Prostate gland (tissue), 2 donors: ENCODE measurements at regions not wholly inside any gene's neighbourhood (a gene's known extent, or its start where the extent isn't known, plus 50 kb on each side); places are given as distances from the start of the nearest gene placed in this dataset.

ENCODE experiments used
- POLR2A ChIP-seq: fragments of 450-650 bp; IDR thresholded peaks from one replicate; pipeline ENCODE4 v1.6.1; 2016; ENCODE audit warnings: antibody characterized with exemption, mild to moderate bottlenecking
- POLR2AphosphoS5 ChIP-seq: sonication (generic); formaldehyde crosslinking; IDR thresholded peaks from one replicate; pipeline ENCODE4 v1.6.1; 2017; ENCODE audit warnings: antibody characterized with exemption
- TF ChIP-seq, protein P1 (sequence below), 4 experiments: fragments of 200-600 bp in 2 of 4; fragments of 450-650 bp in 2 of 4; sonication (generic) in 2 of 4; IDR thresholded peaks; 1 replicate in 3 of 4; 2 replicates in 1 of 4; pipeline ENCODE4 v1.5.1; 2016 to 2019; ENCODE audit warnings: antibody characterized with exemption in 4 of 4, mild to moderate bottlenecking in 2 of 4, moderate library complexity in 2 of 4

DNA sequence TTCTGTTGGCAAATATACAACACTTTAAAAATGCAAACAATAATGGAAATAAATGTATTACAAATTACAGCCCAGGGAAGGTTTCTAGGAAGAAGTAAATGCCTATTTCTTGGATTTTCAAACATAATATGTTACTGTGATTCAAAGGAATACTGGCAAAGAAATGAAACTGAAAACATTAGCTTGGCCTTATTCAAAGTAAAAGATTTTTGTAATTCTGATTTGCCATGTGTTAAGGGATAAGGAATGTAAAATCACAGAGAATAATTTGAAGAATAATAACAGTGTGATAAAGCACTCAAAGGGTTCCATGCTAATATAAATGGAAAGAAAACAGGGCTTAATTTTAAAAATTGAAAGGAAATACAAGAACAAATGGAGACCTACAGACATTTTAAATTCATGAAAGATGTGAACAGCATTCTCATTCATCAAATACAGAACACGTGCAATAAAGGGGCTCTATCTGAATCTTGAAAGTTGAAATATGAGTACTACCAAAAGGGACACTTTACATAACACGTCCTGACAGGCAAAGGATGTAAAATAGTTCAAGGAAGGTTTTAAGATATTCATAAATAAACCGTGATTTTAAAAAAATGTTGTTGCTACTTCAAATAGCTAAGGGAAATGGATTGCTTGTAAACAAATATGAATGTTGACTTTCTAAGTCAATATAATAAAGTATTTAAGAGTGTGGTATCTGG, 138.1 kb downstream of the RFPL4B start:
- TF ChIP-seq POLR2A: no peak
- TF ChIP-seq, protein P1, sequence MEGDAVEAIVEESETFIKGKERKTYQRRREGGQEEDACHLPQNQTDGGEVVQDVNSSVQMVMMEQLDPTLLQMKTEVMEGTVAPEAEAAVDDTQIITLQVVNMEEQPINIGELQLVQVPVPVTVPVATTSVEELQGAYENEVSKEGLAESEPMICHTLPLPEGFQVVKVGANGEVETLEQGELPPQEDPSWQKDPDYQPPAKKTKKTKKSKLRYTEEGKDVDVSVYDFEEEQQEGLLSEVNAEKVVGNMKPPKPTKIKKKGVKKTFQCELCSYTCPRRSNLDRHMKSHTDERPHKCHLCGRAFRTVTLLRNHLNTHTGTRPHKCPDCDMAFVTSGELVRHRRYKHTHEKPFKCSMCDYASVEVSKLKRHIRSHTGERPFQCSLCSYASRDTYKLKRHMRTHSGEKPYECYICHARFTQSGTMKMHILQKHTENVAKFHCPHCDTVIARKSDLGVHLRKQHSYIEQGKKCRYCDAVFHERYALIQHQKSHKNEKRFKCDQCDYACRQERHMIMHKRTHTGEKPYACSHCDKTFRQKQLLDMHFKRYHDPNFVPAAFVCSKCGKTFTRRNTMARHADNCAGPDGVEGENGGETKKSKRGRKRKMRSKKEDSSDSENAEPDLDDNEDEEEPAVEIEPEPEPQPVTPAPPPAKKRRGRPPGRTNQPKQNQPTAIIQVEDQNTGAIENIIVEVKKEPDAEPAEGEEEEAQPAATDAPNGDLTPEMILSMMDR (IDR thresholded peaks at IDR 0.05): no peak
- no peak for TF ChIP-seq POLR2AphosphoS5
